HG03175 (cell line): ENCODE measurements at regions not wholly inside any gene's neighbourhood (a gene's known extent, or its start where the extent isn't known, plus 50 kb on each side); places are given as distances from the start of the nearest gene placed in this dataset.
"Not testable (repeated sequence)": the region's sequence is repeated elsewhere in the genome, so short reads cannot be mapped to it uniquely, and the experiment has no call there.

Experiments
- ATAC-seq: cut with Tn5 transposase; IDR thresholded peaks from one replicate; pipeline ENCODE4 v1.9.1; 2021; ENCODE audit warnings: mild to moderate bottlenecking, moderate library complexity; ENCODE audit not compliant: unreplicated experiment

- ATAC-seq, result no peak
Observed at GRCh38 chr13:56019606-56020005, 1121.1 kb upstream of the PRR20A start.

- ATAC-seq, result no peak
Observed at GRCh38 chr13:56020425-56020824, 1120.3 kb upstream of the PRR20A start.

GRCh38 chr13:56039992-56040391 is 1100.7 kb upstream of the PRR20A start:
- ATAC-seq, result no peak

GRCh38 chr13:56066321-56066720 is 1074.4 kb upstream of the PRR20A start:
- ATAC-seq, result no peak

- ATAC-seq, result no peak
Observed at GRCh38 chr13:56102641-56103040, 1038.1 kb upstream of the PRR20A start.

- ATAC-seq, result no peak
Observed at GRCh38 chr13:56110751-56111150, 1030.0 kb upstream of the PRR20A start.

- ATAC-seq, result no peak
Observed at GRCh38 chr13:56134524-56134923, 1006.2 kb upstream of the PRR20A start.

- no peak for ATAC-seq
Observed at GRCh38 chr13:56166864-56167263, 973.9 kb upstream of the PRR20A start.

GRCh38 chr13:56168581-56168980 is 972.1 kb upstream of the PRR20A start:
- no peak for ATAC-seq

- ATAC-seq, result no peak
Observed at GRCh38 chr13:56173346-56173745, 967.4 kb upstream of the PRR20A start.

- no peak for ATAC-seq
Observed at GRCh38 chr13:56182598-56182997, 958.1 kb upstream of the PRR20A start.

GRCh38 chr13:56187331-56187730 is 953.4 kb upstream of the PRR20A start:
- ATAC-seq, result no peak

GRCh38 chr13:56188582-56188981 is 952.1 kb upstream of the PRR20A start:
- not testable (repeated sequence) for ATAC-seq

GRCh38 chr13:56189439-56189838 is 951.3 kb upstream of the PRR20A start:
- ATAC-seq, result no peak

GRCh38 chr13:56189978-56190377 is 950.7 kb upstream of the PRR20A start:
- no peak for ATAC-seq

- no peak for ATAC-seq
Observed at GRCh38 chr13:56198350-56198749, 942.4 kb upstream of the PRR20A start.

GRCh38 chr13:56201834-56202233 is 938.9 kb upstream of the PRR20A start:
- no peak for ATAC-seq

GRCh38 chr13:56216221-56216620 is 924.5 kb upstream of the PRR20A start:
- no peak for ATAC-seq

GRCh38 chr13:56247692-56248091 is 893.0 kb upstream of the PRR20A start:
- ATAC-seq, result no peak

- no peak for ATAC-seq
Observed at GRCh38 chr13:56271686-56272085, 869.0 kb upstream of the PRR20A start.

- ATAC-seq, result no peak
Observed at GRCh38 chr13:56283262-56283828, 857.4 kb upstream of the PRR20A start.

GRCh38 chr13:56299650-56300049 is 841.1 kb upstream of the PRR20A start:
- ATAC-seq, result no peak

- no peak for ATAC-seq
Observed at GRCh38 chr13:56314765-56315164, 826.0 kb upstream of the PRR20A start.
